HG03039 (cell line): ENCODE measurements at regions not wholly inside any gene's neighbourhood (a gene's known extent, or its start where the extent isn't known, plus 50 kb on each side); places are given as distances from the start of the nearest gene placed in this dataset.
"Not testable (repeated sequence)": the region's sequence is repeated elsewhere in the genome, so short reads cannot be mapped to it uniquely, and the experiment has no call there.

Experiments used
- ATAC-seq: cut with Tn5 transposase; IDR thresholded peaks from one replicate; pipeline ENCODE4 v1.9.1; 2021; ENCODE audit warnings: mild to moderate bottlenecking, moderate library complexity; ENCODE audit not compliant: unreplicated experiment

- not testable (repeated sequence) for ATAC-seq
Measured at GRCh38 chr16:10272250-10272854, 90.1 kb upstream of the GRIN2A start.

GRCh38 chr16:10275214-10275996, 93.2 kb upstream of the GRIN2A start:
- peak; percentile 54 for ATAC-seq

GRCh38 chr16:10277597-10277996, 95.4 kb upstream of the GRIN2A start:
- ATAC-seq, result no peak

GRCh38 chr16:10280262-10281170, 98.3 kb upstream of the GRIN2A start:
- ATAC-seq, result no peak

- no peak for ATAC-seq
Measured at GRCh38 chr16:10282367-10282766, 100.1 kb upstream of the GRIN2A start.

GRCh38 chr16:10283246-10283645, 101.0 kb upstream of the GRIN2A start:
- ATAC-seq, result not testable (repeated sequence)

- not testable (repeated sequence) for ATAC-seq
Measured at GRCh38 chr16:10290467-10291105, 95.3 kb upstream of the ATF7IP2 start.

GRCh38 chr16:10292197-10292596, 93.7 kb upstream of the ATF7IP2 start:
- ATAC-seq, result not testable (repeated sequence)

- not testable (repeated sequence) for ATAC-seq
Measured at GRCh38 chr16:10292976-10293375, 92.9 kb upstream of the ATF7IP2 start.

- ATAC-seq, result not testable (repeated sequence)
Measured at GRCh38 chr16:10294153-10294552, 91.7 kb upstream of the ATF7IP2 start.

GRCh38 chr16:10296956-10297340, 88.9 kb upstream of the ATF7IP2 start:
- peak; percentile 22 for ATAC-seq

- peak; percentile 91 for ATAC-seq
Measured at GRCh38 chr16:10297341-10298006, 88.4 kb upstream of the ATF7IP2 start.

GRCh38 chr16:10300905-10301304, 85.0 kb upstream of the ATF7IP2 start:
- ATAC-seq, result no peak

- ATAC-seq, result not testable (repeated sequence)
Measured at GRCh38 chr16:10301547-10301946, 84.3 kb upstream of the ATF7IP2 start.

- no peak for ATAC-seq
Measured at GRCh38 chr16:10305912-10306311, 79.9 kb upstream of the ATF7IP2 start.

GRCh38 chr16:10308305-10309193, 77.3 kb upstream of the ATF7IP2 start:
- no peak for ATAC-seq

- no peak for ATAC-seq
Measured at GRCh38 chr16:10309271-10309932, 76.5 kb upstream of the ATF7IP2 start.

GRCh38 chr16:10312008-10312407, 73.9 kb upstream of the ATF7IP2 start:
- no peak for ATAC-seq
